HCT116 (cell line): ENCODE measurements at regions not wholly inside any gene's neighbourhood (a gene's known extent, or its start where the extent isn't known, plus 50 kb on each side); places are given as distances from the start of the nearest gene placed in this dataset.

ENCODE experiments used
- ATAC-seq: fragments of 200-7000 bp; cut with Tn5 transposase; 2 replicates; pipeline ENCODE4 v1.9.1; 2020; ENCODE audit warnings: mild to moderate bottlenecking, moderate library complexity
- BruUV-seq: library from RNA; stranded (reverse); fragments of 400-500 nt; replicated peaks from 2 replicates; lab custom pipeline; 2021; lab: Mats Ljungman, UMichigan
- CTCF ChIA-PET: fragments of 300-600 bp; sonication (Branson Sonifier 250); formaldehyde crosslinking; loops from one replicate; lab custom pipeline; 2021; ENCODE audit warnings: antibody characterized with exemption; lab: Charles Lee
- POLR2A ChIA-PET: fragments of 300-600, 350-600 bp; sonication (Branson Sonifier 250); formaldehyde crosslinking; loops from one replicate; lab custom pipeline; 2021; ENCODE audit warnings: antibody characterized with exemption; lab: Charles Lee
- RAD21 ChIA-PET, 2 experiments: fragments of 300-600 bp; sonication (Branson Sonifier 250); formaldehyde crosslinking; loops; one replicate each; lab custom pipeline; 2023; ENCODE audit warnings: low total read pairs in 2 of 2; ENCODE audit not compliant: uncharacterized antibody in 2 of 2, unreplicated experiment in 2 of 2, low non-redundant PET in 1 of 2; lab: Charles Lee
- DNase-seq: peaks from one replicate; pipeline ENCODE4 v3.0.0-alpha.2; 2010; ENCODE audit warnings: low read depth, low spot score
- H2AFZ ChIP-seq: fragments of 200-600 bp; shearing (Covaris generic), sonication (generic); 2 replicates; pipeline ENCODE4 v1.6.1; 2017; ENCODE audit warnings: low read depth, mixed run types, mixed read lengths, antibody characterized with exemption, low read length; ENCODE audit not compliant: poor library complexity, severe bottlenecking
- H3K27ac ChIP-seq: 2 replicates; pipeline ENCODE4 v1.5.1; 2012; ENCODE audit warnings: low read depth, low read length
- H3K27me3 ChIP-seq: fragments of 200-600 bp; sonication (generic); 2 replicates; pipeline ENCODE4 v1.6.1; 2016; ENCODE audit warnings: mixed run types, low read length, mixed read lengths; ENCODE audit not compliant: insufficient read depth
- H3K36me3 ChIP-seq, 2 experiments: fragments of 200-500 bp in 1 of 2; fragments of 200-600 bp in 1 of 2; sonication (Bioruptor generic) in 1 of 2; sonication (generic) in 1 of 2; 2 replicates each; pipeline versions ENCODE4 v1.5.1 to v1.6.1; 2014 to 2016; ENCODE audit warnings: low read length in 2 of 2, inconsistent platforms in 1 of 2, mixed read lengths in 1 of 2, mixed run types in 1 of 2; ENCODE audit not compliant: insufficient read depth in 2 of 2, control insufficient read depth in 1 of 2
- H3K4me1 ChIP-seq, 2 experiments: fragments of 200-600 bp in 1 of 2; sonication (generic) in 1 of 2; 2 replicates each; pipeline versions ENCODE4 v1.5.1 to v1.6.1; 2012 to 2017; ENCODE audit warnings: low read length in 2 of 2, inconsistent platforms in 1 of 2, mild to moderate bottlenecking in 1 of 2, mixed read lengths in 1 of 2, mixed run types in 1 of 2, moderate library complexity in 1 of 2; ENCODE audit not compliant: insufficient read depth in 2 of 2, control insufficient read depth in 1 of 2
- H3K4me2 ChIP-seq: fragments of 200-600 bp; sonication (generic); 2 replicates; pipeline ENCODE4 v1.6.1; 2017; ENCODE audit warnings: mixed run types, low read length, mixed read lengths
- H3K4me3 ChIP-seq, 2 experiments: fragments of 200-600 bp in 1 of 2; sonication (generic) in 1 of 2; replicated peaks in 1 of 2; 2 replicates each; pipeline ENCODE4 v1.5.1; 2011 to 2016; ENCODE audit warnings: low read length in 2 of 2, control low read depth in 1 of 2, low read depth in 1 of 2, mild to moderate bottlenecking in 1 of 2, mixed read lengths in 1 of 2, mixed run types in 1 of 2
- H3K79me2 ChIP-seq: fragments of 200-600 bp; sonication (generic); 2 replicates; pipeline ENCODE4 v1.6.1; 2017; ENCODE audit warnings: mild to moderate bottlenecking, mixed run types, low read length, moderate library complexity, mixed read lengths; ENCODE audit not compliant: insufficient read depth
- H3K9ac ChIP-seq: fragments of 200-600 bp; sonication (generic); 2 replicates; pipeline ENCODE4 v1.6.1; 2016; ENCODE audit warnings: low read length, mixed read lengths
- H3K9me2 ChIP-seq: fragments of 200-600 bp; sonication (generic), shearing (Covaris generic); 2 replicates; pipeline ENCODE4 v1.6.1; 2017; ENCODE audit warnings: mixed run types, mild to moderate bottlenecking, moderate library complexity; ENCODE audit not compliant: insufficient read depth
- H3K9me3 ChIP-seq, 2 experiments: fragments of 200-500 bp in 1 of 2; fragments of 200-600 bp in 1 of 2; sonication (Bioruptor generic) in 1 of 2; sonication (generic) in 1 of 2; 2 replicates each; pipeline ENCODE4 v1.6.1; 2014 to 2017; ENCODE audit warnings: low read length in 2 of 2, mixed read lengths in 2 of 2, inconsistent platforms in 1 of 2, low read depth in 1 of 2, mild to moderate bottlenecking in 1 of 2, mixed run types in 1 of 2, moderate library complexity in 1 of 2; ENCODE audit not compliant: control insufficient read depth in 1 of 2, insufficient read depth in 1 of 2
- H4K20me1 ChIP-seq: fragments of 200-600 bp; sonication (generic), shearing (Covaris generic); 2 replicates; pipeline ENCODE4 v1.6.1; 2017; ENCODE audit warnings: mixed run types, mild to moderate bottlenecking, moderate library complexity; ENCODE audit not compliant: insufficient read depth
- ATF3 ChIP-seq: IDR thresholded peaks from 2 replicates; pipeline ENCODE4 v1.6.1; 2012
- CBX3 ChIP-seq: IDR thresholded peaks from 2 replicates; pipeline ENCODE4 v1.6.1; 2012; ENCODE audit warnings: low read depth
- CEBPB ChIP-seq: IDR thresholded peaks from 2 replicates; pipeline ENCODE4 v1.6.1; 2012; ENCODE audit warnings: low read depth
- ELF1 ChIP-seq: IDR thresholded peaks from 2 replicates; pipeline ENCODE4 v1.6.1; 2012; ENCODE audit warnings: low read depth, borderline replicate concordance
- MAX ChIP-seq: IDR thresholded peaks from 2 replicates; pipeline ENCODE4 v1.6.1; 2012
- POLR2A ChIP-seq: IDR thresholded peaks from 2 replicates; pipeline ENCODE4 v1.7.0; 2011; ENCODE audit warnings: borderline replicate concordance; ENCODE audit not compliant: insufficient read depth, insufficient read length; ENCODE audit errors: extremely low read depth
- RAD21 ChIP-seq: IDR thresholded peaks from 2 replicates; pipeline ENCODE4 v1.6.1; 2012; ENCODE audit warnings: low read depth, mild to moderate bottlenecking
- SP1 ChIP-seq: IDR thresholded peaks from 2 replicates; pipeline ENCODE4 v1.6.1; 2012; ENCODE audit warnings: low read depth
- TCF7L2 ChIP-seq: IDR thresholded peaks from 2 replicates; pipeline ENCODE4 v1.7.0; 2011; ENCODE audit warnings: borderline replicate concordance, inconsistent platforms; ENCODE audit not compliant: insufficient read depth, insufficient read length; ENCODE audit errors: extremely low read depth
- YY1 ChIP-seq: IDR thresholded peaks from 2 replicates; pipeline ENCODE4 v1.6.1; 2011; ENCODE audit warnings: low read length, low read depth, moderate library complexity, mild to moderate bottlenecking; ENCODE audit not compliant: insufficient replicate concordance; ENCODE audit errors: extremely low read depth
- ZFX ChIP-seq: fragments of 450-650 bp; IDR thresholded peaks from 2 replicates; pipeline ENCODE4 v1.6.1; 2017
- intact Hi-C: fragments of 100-400 bp; cut with micrococcal nuclease; formaldehyde crosslinking; loops from 2 replicates; pipeline ENCODE4 v1.10.0; 2022

GRCh38 chr1:229028544-229028943 lies 242.4 kb upstream of the RAB4A start:
- Histone ChIP-seq H3K27me3 (peaks cover 13% of the 10 kb centered on the region; the same call in 1 of the 2 replicates), H3K36me3 (no peaks in the 10 kb centered on the region), H3K4me3 (no peak overlapping the region), H3K9me3 (no peaks in the 10 kb centered on the region), H3K9me2 (no peaks in the 10 kb centered on the region), H3K4me1 (peaks cover 6 to 12% of the 10 kb centered on the region in 2 experiments; a peak in 3 of 4 replicates), H2AFZ (no peak overlapping the region), H3K9ac (no peak overlapping the region), H3K79me2 (no peaks in the 10 kb centered on the region), H4K20me1 (no peaks in the 10 kb centered on the region), H3K4me2 (no peak overlapping the region), H3K27ac (no peak overlapping the region)
- no peak for ATAC-seq
- RAD21 ChIA-PET: no interaction called here
- no peak for TF ChIP-seq CBX3
- no peak for TF ChIP-seq RAD21
- TF ChIP-seq ATF3: no peak
- TF ChIP-seq CEBPB: no peak
- TF ChIP-seq YY1: no peak
- TF ChIP-seq POLR2A: no peak
- no peak for TF ChIP-seq TCF7L2
- no peak for TF ChIP-seq SP1
- TF ChIP-seq ZFX: no peak
- TF ChIP-seq ELF1: no peak
- TF ChIP-seq MAX: no peak
- CTCF ChIA-PET: no interaction called here
- DNase-seq: no peak
- POLR2A ChIA-PET: no interaction called here
- no TSS peak for BruUV-seq
- intact Hi-C loops: no loop called here
